Smooth muscle cell (in vitro differentiated cells): ENCODE measurements at regions not wholly inside any gene's neighbourhood (a gene's known extent, or its start where the extent isn't known, plus 50 kb on each side); places are given as distances from the start of the nearest gene placed in this dataset.

Experiments
- DNase-seq: peaks from one replicate; lab custom pipeline; 2025; ENCODE audit not compliant: unreplicated experiment; lab: John Stamatoyannopoulos, UW
- H2AFZ ChIP-seq: fragments of 200-600 bp; sonication (generic); 2 replicates; pipeline ENCODE4 v1.6.0; 2016; ENCODE audit warnings: antibody characterized with exemption, low read depth, mild to moderate bottlenecking
- H3F3A ChIP-seq: fragments of 200-600 bp; sonication (generic); 2 replicates; pipeline ENCODE4 v1.6.0; 2017; ENCODE audit warnings: antibody characterized with exemption, low read depth
- H3K27ac ChIP-seq: fragments of 200-600 bp; sonication (generic); 2 replicates; pipeline ENCODE4 v1.5.1; 2016; ENCODE audit warnings: low read depth, mild to moderate bottlenecking
- H3K27me3 ChIP-seq: fragments of 200-600 bp; sonication (generic); 2 replicates; pipeline ENCODE4 v1.6.1; 2016; ENCODE audit warnings: low read depth, mild to moderate bottlenecking
- H3K36me3 ChIP-seq: fragments of 200-600 bp; sonication (generic); 2 replicates; pipeline ENCODE4 v1.5.1; 2016; ENCODE audit warnings: low read depth
- H3K4me1 ChIP-seq: fragments of 200-600 bp; sonication (generic); 2 replicates; pipeline ENCODE4 v1.5.1; 2016; ENCODE audit warnings: low read depth
- H3K4me2 ChIP-seq: fragments of 200-600 bp; sonication (generic); 2 replicates; pipeline ENCODE4 v1.6.0; 2016; ENCODE audit warnings: mild to moderate bottlenecking
- H3K4me3 ChIP-seq: fragments of 200-600 bp; sonication (generic); 2 replicates; pipeline ENCODE4 v1.5.1; 2016; ENCODE audit warnings: mild to moderate bottlenecking
- H3K79me2 ChIP-seq: fragments of 200-600 bp; sonication (generic); 2 replicates; pipeline ENCODE4 v1.6.0; 2016; ENCODE audit warnings: low read depth, mild to moderate bottlenecking
- H3K9ac ChIP-seq: fragments of 200-600 bp; sonication (generic); 2 replicates; pipeline ENCODE4 v1.6.0; 2016; ENCODE audit warnings: low read depth
- H3K9me3 ChIP-seq: fragments of 200-600 bp; sonication (generic); replicated peaks from 2 replicates; pipeline ENCODE4 v1.5.1; 2016; ENCODE audit warnings: low read depth
- H4K20me1 ChIP-seq: fragments of 200-600 bp; sonication (generic); 2 replicates; pipeline ENCODE4 v1.6.0; 2016; ENCODE audit warnings: low read depth
- CTCF ChIP-seq: fragments of 200-600 bp; sonication (generic); IDR thresholded peaks from 2 replicates; pipeline ENCODE4 v1.5.1; 2017; ENCODE audit warnings: borderline replicate concordance, mild to moderate bottlenecking, antibody characterized with exemption; ENCODE audit not compliant: insufficient read depth, poor library complexity, severe bottlenecking
- WGBS: methylation state at CpG from one replicate; pipeline ENCODE4 v1.1.7; 2016; ENCODE audit warnings: low lambda C conversion rate; 5-methylcytosine and 5-hydroxymethylcytosine counted together

DNA sequence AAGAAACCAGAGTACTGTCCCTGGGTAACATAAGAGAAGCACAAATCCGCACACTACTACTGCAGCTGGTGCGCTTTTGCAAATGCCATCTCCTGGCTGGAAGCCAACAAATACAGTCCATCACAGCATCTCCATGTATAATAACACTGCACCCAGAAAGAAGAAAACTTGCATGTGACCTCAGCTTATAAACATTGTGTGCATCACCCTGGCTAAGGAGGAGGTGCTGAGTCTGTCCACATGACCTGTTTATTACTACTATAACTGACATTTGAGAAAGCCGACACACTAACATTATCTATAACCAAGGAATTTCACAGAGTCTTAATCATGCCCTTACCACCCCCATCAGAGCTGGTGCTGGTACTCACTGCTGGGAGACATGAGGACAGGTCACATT lies 516.8 kb downstream of the CFAP47 start:
- no peaks in the 10 kb centered on the region for H4K20me1 ChIP-seq
- H3K27me3 ChIP-seq: no peaks in the 10 kb centered on the region
- H3K4me1 ChIP-seq: no peaks in the 10 kb centered on the region
- H3K9me3 ChIP-seq: no peaks in the 10 kb centered on the region
- no peaks in the 10 kb centered on the region for H3F3A ChIP-seq
- H3K9ac ChIP-seq: no peak overlapping the region
- H3K4me3 ChIP-seq: no peak overlapping the region
- DNase-seq: no peak
- H3K4me2 ChIP-seq: no peak overlapping the region
- H3K36me3 ChIP-seq: no peaks in the 10 kb centered on the region
- H3K79me2 ChIP-seq: no peaks in the 10 kb centered on the region
- no peak overlapping the region for H3K27ac ChIP-seq
- no peak overlapping the region for H2AFZ ChIP-seq
- 85% methylated on average over 3 of the region's 3 CpGs for WGBS
- TF ChIP-seq CTCF: no peak

DNA sequence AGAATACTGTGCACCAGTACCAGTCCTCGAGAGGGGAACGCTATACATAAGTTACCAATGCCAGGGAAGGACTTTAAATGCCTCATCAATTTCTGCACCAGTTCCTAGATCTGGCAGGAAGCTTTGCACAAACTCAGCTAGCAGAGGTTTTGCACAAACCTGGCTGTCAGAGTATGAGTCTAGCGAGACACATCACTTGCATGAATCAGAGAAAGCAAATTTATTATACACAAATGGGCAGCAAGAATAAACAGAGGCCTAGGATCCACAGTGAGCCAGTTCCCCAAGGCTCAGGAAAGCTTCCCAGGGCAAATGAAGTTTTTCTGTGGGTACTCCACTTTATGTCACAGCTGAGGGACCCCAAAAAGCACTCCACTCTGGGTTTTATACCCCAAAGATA lies 523.5 kb downstream of the CFAP47 start:
- no peak overlapping the region for H3K27ac ChIP-seq
- H4K20me1 ChIP-seq: no peaks in the 10 kb centered on the region
- H2AFZ ChIP-seq: no peak overlapping the region
- no peaks in the 10 kb centered on the region for H3K9me3 ChIP-seq
- no peaks in the 10 kb centered on the region for H3K36me3 ChIP-seq
- no peaks in the 10 kb centered on the region for H3F3A ChIP-seq
- WGBS: 58% methylated on average over 3 of the region's 3 CpGs
- no peak overlapping the region for H3K9ac ChIP-seq
- H3K4me1 ChIP-seq: no peaks in the 10 kb centered on the region
- no peak for DNase-seq
- H3K27me3 ChIP-seq: no peaks in the 10 kb centered on the region
- no peaks in the 10 kb centered on the region for H3K79me2 ChIP-seq
- no peak overlapping the region for H3K4me2 ChIP-seq
- no peak overlapping the region for H3K4me3 ChIP-seq
- no peak for TF ChIP-seq CTCF

DNA sequence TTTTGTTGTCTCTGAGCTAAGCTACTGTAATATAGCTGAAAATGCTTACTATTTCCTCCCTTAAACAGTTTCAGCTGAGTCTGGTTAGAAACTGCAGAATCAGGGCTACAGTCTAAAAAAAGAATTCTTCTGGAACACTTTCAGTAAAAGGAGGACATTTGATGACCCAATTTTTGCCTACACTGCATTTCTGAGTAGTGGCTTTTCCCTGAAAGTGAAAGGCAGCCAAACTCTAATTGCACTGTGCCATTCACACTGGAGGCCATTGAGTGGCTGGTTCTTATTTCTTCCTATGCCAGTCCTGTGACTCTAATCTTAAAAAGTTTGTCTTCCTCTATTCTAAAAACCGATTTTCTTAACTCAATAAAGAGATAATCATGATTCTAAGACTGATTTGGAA lies 526.0 kb downstream of the CFAP47 start:
- H3K4me3 ChIP-seq: no peak overlapping the region
- H2AFZ ChIP-seq: no peak overlapping the region

More for the DNA sequence above, 526.0 kb downstream of the CFAP47 start:
- 37% methylated on average over 1 of the region's 1 CpG for WGBS
- Histone ChIP-seq H3K27me3 (no peaks in the 10 kb centered on the region), H3K9ac (no peak overlapping the region), H3K9me3 (no peaks in the 10 kb centered on the region), H3K36me3 (no peaks in the 10 kb centered on the region), H3K4me2 (no peak overlapping the region), H4K20me1 (no peaks in the 10 kb centered on the region), H3F3A (no peaks in the 10 kb centered on the region), H3K79me2 (no peaks in the 10 kb centered on the region), H3K4me1 (no peaks in the 10 kb centered on the region), H3K27ac (no peak overlapping the region)
- no peak for TF ChIP-seq CTCF
- no peak for DNase-seq
